C4-2B (cell line): ENCODE measurements at regions not wholly inside any gene's neighbourhood (a gene's known extent, or its start where the extent isn't known, plus 50 kb on each side); places are given as distances from the start of the nearest gene placed in this dataset.

Experiments used
- CTCF ChIP-seq: fragments of 450-650 bp; conservative IDR thresholded peaks from 2 replicates; pipeline ENCODE4 v1.5.1; 2017; ENCODE audit warnings: mild to moderate bottlenecking
- ZFX ChIP-seq: fragments of 450-650 bp; IDR thresholded peaks from 2 replicates; pipeline ENCODE4 v1.6.1; 2017

- no peak for TF ChIP-seq CTCF
- no peak for TF ChIP-seq ZFX
Measured at GRCh38 chr13:30017880-30018279, 167.5 kb upstream of the UBL3 start.
